ENCODE measurements at regions not wholly inside any gene's neighbourhood (a gene's known extent, or its start where the extent isn't known, plus 50 kb on each side); places are given as distances from the start of the nearest gene placed in this dataset.

DNA sequence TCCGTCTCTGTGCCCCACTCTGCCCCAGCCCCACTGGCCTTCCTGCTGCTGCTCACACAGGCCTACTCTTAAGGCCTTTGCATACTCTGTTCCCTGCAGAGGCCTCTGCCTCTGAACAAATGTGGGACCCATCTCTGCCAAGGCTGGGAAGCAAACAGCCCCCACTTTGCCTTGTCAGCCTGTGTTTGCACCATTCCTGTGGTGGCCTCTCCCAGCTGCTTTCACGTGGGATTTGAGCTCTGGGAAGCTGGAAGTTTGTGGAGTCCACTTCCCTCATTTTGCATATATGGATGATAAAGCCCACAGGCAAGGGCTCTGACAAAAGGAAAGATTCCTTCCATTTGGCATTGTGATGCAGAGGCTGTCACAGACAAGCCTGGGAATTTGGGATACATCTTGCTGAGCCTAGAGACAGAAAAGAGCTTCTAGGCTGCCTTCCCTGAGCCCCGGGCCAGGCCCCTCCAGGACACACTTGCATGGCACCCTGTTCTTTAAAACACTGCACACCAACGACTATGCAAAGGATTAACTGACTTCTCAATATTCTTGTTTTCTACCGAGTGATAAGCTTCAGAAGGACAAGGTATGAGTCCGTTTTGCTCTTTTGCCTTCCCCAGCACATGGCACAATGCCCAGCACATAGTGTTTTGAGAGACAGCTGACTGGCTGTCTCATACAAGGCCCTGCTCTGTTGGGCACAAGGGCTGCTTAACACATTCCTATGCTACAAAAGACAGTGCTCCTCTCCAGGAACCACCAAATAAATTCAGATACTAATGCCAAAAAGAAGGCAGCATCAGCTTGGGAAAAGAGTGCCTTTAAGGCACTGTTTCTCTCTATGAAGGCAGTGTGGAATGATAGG is 120.7 kb upstream of the TOPAZ1 start:
- TF ChIP-seq, protein P1, sequence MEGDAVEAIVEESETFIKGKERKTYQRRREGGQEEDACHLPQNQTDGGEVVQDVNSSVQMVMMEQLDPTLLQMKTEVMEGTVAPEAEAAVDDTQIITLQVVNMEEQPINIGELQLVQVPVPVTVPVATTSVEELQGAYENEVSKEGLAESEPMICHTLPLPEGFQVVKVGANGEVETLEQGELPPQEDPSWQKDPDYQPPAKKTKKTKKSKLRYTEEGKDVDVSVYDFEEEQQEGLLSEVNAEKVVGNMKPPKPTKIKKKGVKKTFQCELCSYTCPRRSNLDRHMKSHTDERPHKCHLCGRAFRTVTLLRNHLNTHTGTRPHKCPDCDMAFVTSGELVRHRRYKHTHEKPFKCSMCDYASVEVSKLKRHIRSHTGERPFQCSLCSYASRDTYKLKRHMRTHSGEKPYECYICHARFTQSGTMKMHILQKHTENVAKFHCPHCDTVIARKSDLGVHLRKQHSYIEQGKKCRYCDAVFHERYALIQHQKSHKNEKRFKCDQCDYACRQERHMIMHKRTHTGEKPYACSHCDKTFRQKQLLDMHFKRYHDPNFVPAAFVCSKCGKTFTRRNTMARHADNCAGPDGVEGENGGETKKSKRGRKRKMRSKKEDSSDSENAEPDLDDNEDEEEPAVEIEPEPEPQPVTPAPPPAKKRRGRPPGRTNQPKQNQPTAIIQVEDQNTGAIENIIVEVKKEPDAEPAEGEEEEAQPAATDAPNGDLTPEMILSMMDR (optimal IDR thresholded peaks at IDR 0.05 in 1 of 3, IDR thresholded peaks at IDR 0.05 in 1 of 3, conservative IDR thresholded peaks at IDR 0.05 in 1 of 3; ENCODE audit: extremely low read depth in 1 of 3, insufficient read depth in 2 of 3, low read length in 3 of 3) = no peak
- TF ChIP-seq EZH2 (IDR thresholded peaks at IDR 0.05; ENCODE audit: low read length) = no peak

Data from keratinocyte (primary cell).